Heart right ventricle (tissue), 16 donors: ENCODE measurements at regions not wholly inside any gene's neighbourhood (a gene's known extent, or its start where the extent isn't known, plus 50 kb on each side); places are given as distances from the start of the nearest gene placed in this dataset.

Experiments used
- ATAC-seq, 8 donors: fragments of 200-7000 bp; cut with Tn5 transposase; one replicate each; pipeline ENCODE4 v1.9.1; 2020; ENCODE audit warnings: mild to moderate bottlenecking in 8 of 8, moderate library complexity in 8 of 8, moderate number of reproducible peaks in 1 of 8
- DNase-seq, 2 donors: peaks; one replicate each; pipeline ENCODE4 v3.0.0-alpha.2; 2020
- H3K27ac ChIP-seq, 10 donors: fragments of 200-600 bp; sonication (generic) in 2 of 10; one replicate each; pipeline versions ENCODE4 v1.5.0 to v1.8.0; 2020 to 2022; ENCODE audit warnings: mild to moderate bottlenecking in 3 of 10
- H3K27me3 ChIP-seq, 7 donors: fragments of 200-600 bp; one replicate each; pipeline ENCODE4 v1.8.0; 2021 to 2022; ENCODE audit warnings: mild to moderate bottlenecking in 2 of 7
- H3K36me3 ChIP-seq, 9 donors: fragments of 200-600 bp; sonication (generic) in 1 of 9; one replicate each; pipeline versions ENCODE4 v1.5.0 to v1.8.0; 2020 to 2022; ENCODE audit warnings: mild to moderate bottlenecking in 2 of 9
- H3K4me1 ChIP-seq, 9 donors: fragments of 200-600 bp; sonication (generic) in 1 of 9; one replicate each; pipeline versions ENCODE4 v1.5.0 to v1.8.0; 2020 to 2022; ENCODE audit warnings: mild to moderate bottlenecking in 4 of 9
- H3K4me3 ChIP-seq, 10 donors: fragments of 200-600 bp; sonication (generic) in 2 of 10; one replicate each; pipeline versions ENCODE4 v1.5.0 to v1.8.0; 2020 to 2022; ENCODE audit warnings: mild to moderate bottlenecking in 7 of 10, moderate library complexity in 2 of 10
- H3K9me3 ChIP-seq, 11 donors: fragments of 200-600 bp in 10 of 11; sonication (generic) in 2 of 11; one replicate each; pipeline versions ENCODE4 v1.5.0 to v1.8.0; 2013 to 2022; ENCODE audit warnings: mild to moderate bottlenecking in 2 of 11, control low read depth in 1 of 11, moderate library complexity in 1 of 11
- CTCF ChIP-seq, 9 donors: fragments of 200-600 bp; sonication (generic) in 2 of 9; IDR thresholded peaks; one replicate each; pipeline versions ENCODE4 v1.5.0 to v1.8.0; 2021 to 2022; ENCODE audit warnings: antibody characterized with exemption in 9 of 9, mild to moderate bottlenecking in 5 of 9, moderate library complexity in 1 of 9
- WGBS, 2 donors: extraction: QIAGEN DNeasy Blood & Tissue Kit; methylation state at CpG; one replicate each; pipeline ENCODE4 v1.1.7; 2013; ENCODE audit warnings: inconsistent platforms in 1 of 2; 5-methylcytosine and 5-hydroxymethylcytosine counted together
- intact Hi-C, 10 donors: fragments of 100-400 bp; cut with DNase I; formaldehyde crosslinking; loops; one replicate each; pipeline versions ENCODE4 v1.11.1 to v1.14.2; 2022
- donor health status: Arrhythmogenic right ventricular cardiomyopathy.
- donor health status: ischemic (EF 13 %, LVEDD 7.1; RV severe dilation, severe dysfunction).
- donor health status: healthy with polysubstance abuse.
- donor health status: DM: no; HTN: yes; CAD: no.
- donor health status: DM: no; HTN: no; CAD: no.
- donor health status: ischemic (EF 25% LVEDD 6.9; RV normal size, moderate dysfunction).
- donor health status: ischemic (EF 25% LVEDD 5.7; RV mildly dilated, moderate dysfunction).
- donor health status: healthy.
- donor health status: DM: yes; HTN: yes; CAD: no.
- donor health status: Ischemic cardiomyopathy.
- donor health status: ischemic (EF 35%, LVEDD 5.7; RV mildly dilated, moderate dysfunction).
- donor health status: nonischemic (EF 11% LVEDD 7.7; RV severe dilation, severe dysfunction).
- donor health status: DM: yes; HTN: yes; CAD: no.
- donor health status: PGD.
- donor health status: ischemic (EF 29% LVEDD 5.4; RV normal size, mild dysfunction).
- donor health status: nonischemic (EF 23%, LVEDD 6.1; RV moderate dilation, normal function).

GRCh38 chr3:117310536-117310935, 601.0 kb downstream of the TUSC7 start:
- no peak for TF ChIP-seq CTCF (IDR thresholded peaks at IDR 0.05)
- no peak for ATAC-seq
- H3K27ac ChIP-seq: no peak overlapping the region
- no peak overlapping the region for H3K4me3 ChIP-seq
- DNase-seq: no peak
- H3K27me3 ChIP-seq: no peaks in the 10 kb centered on the region
- intact Hi-C loops: no loop called here
- no peaks in the 10 kb centered on the region for H3K36me3 ChIP-seq
- no peaks in the 10 kb centered on the region for H3K4me1 ChIP-seq
- WGBS, 2 donors: 34 to 37% methylated on average over 1 of the region's 1 CpG
- H3K9me3 ChIP-seq: no peaks in the 10 kb centered on the region

DNA sequence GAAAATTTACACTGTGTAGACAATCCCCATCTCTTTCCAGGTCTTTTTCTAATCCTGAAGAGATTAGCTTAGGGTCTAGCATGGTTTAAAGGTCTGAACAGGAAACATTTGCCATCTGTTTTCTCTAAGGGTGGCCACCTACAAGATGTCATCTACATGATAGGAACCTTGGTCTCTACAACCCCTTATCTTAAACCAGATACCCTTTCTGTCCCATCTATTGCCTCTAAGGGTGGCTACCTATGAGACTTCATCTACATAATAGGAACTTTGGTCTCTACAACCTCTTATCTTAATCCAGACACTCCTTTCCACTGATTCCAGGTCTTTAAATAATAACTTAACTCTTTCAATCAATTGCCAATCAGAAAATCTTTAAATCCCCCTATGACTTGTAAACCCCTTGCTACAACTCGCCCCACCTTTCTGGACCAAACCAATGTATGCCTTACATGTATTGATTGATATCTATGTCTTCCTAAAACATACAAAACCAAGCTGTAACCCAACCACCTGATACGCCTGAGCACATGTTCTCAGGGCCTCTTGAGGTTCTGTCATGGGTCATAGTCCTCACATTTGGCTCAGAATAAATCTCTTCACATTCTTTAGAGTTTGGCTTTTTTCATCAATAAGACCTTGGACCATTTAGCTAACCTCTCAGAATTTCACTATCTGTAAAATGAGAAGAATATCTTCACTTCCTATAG, 605.0 kb downstream of the TUSC7 start:
- Histone ChIP-seq H3K36me3 (no peaks in the 10 kb centered on the region), H3K4me3 (no peak overlapping the region), H3K27me3 (no peaks in the 10 kb centered on the region), H3K4me1 (no peaks in the 10 kb centered on the region), H3K9me3 (no peaks in the 10 kb centered on the region), H3K27ac (no peak overlapping the region)
- 69 to 71% methylated on average over 2 of the region's 2 CpGs for WGBS, 2 donors
- no peak for TF ChIP-seq CTCF (IDR thresholded peaks at IDR 0.05)
- DNase-seq (no peak), ATAC-seq (no peak)
- intact Hi-C loops: no loop called here

GRCh38 chr3:117322866-117323265, 613.3 kb downstream of the TUSC7 start:
- Histone ChIP-seq H3K9me3 (peaks cover 0 to 21% (median 7%) of the 10 kb centered on the region in 11 donors), H3K27ac (no peak overlapping the region), H3K4me3 (no peak overlapping the region), H3K36me3 (no peaks in the 10 kb centered on the region), H3K4me1 (no peaks in the 10 kb centered on the region), H3K27me3 (no peaks in the 10 kb centered on the region)
- intact Hi-C loops: no loop called here
- 4 to 9% methylated on average over 1 of the region's 1 CpG for WGBS, 2 donors
- no peak for TF ChIP-seq CTCF (IDR thresholded peaks at IDR 0.05)
- no peak for ATAC-seq
- DNase-seq: no peak

DNA sequence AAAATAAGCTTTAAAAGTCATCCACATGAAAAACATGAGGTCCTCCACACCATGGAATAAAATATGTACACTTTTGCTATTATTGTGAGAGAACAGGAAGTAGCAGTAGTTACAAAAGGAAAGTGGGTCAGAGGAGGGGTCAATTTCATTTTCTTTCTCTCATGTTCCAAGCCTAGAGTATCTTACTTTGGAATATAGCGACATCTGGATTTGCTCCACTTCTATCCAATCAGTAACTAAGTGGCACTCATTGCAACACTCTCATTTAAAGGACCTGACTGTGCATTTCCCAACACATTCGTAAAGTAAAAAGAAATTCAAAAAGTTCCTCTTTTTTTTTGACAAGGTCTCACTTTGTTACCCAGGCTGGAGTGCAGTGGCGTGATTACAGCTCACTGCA, 637.3 kb downstream of the TUSC7 start:
- Histone ChIP-seq H3K4me1 (no peaks in the 10 kb centered on the region), H3K27me3 (no peaks in the 10 kb centered on the region), H3K36me3 (no peaks in the 10 kb centered on the region), H3K27ac (no peak overlapping the region), H3K4me3 (no peak overlapping the region), H3K9me3 (no peaks in the 10 kb centered on the region)
- 67 to 78% methylated on average over 3 of the region's 3 CpGs for WGBS, 2 donors
- no peak for ATAC-seq
- DNase-seq: no peak
- no peak for TF ChIP-seq CTCF (IDR thresholded peaks at IDR 0.05)
- intact Hi-C loops: no loop called here
